ENCODE measurements at regions not wholly inside any gene's neighbourhood (a gene's known extent, or its start where the extent isn't known, plus 50 kb on each side); places are given as distances from the start of the nearest gene placed in this dataset.
A peak's percentile ranks its signal among the peaks of the same experiment; 100 is the strongest.

DNA sequence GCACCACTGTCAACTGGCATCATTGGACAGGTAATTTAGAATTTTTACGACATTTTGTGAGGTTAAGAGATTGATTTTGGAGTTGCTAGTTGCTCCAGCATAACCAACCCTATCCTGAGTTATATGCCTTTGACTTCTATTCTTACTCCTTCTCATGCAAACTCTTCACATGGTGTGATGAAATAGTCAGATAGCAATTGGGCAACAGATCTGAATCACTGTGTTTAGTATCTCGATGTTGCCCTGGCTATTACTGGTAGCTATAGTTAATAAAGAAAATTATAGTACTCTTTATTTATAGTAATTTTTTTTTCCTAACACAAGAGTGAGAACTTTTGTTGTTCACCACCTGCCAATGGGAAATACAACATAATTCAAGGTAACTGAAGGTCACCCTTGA is 494.8 kb upstream of the TOM1L1 start:
- no peaks in the 10 kb centered on the region for H3K4me1 Mint-ChIP-seq
- H3K27ac Mint-ChIP-seq = no peak overlapping the region
- no peaks in the 10 kb centered on the region for H3K27me3 Mint-ChIP-seq (ENCODE audit: low read depth)
- TF ChIP-seq, protein P1, sequence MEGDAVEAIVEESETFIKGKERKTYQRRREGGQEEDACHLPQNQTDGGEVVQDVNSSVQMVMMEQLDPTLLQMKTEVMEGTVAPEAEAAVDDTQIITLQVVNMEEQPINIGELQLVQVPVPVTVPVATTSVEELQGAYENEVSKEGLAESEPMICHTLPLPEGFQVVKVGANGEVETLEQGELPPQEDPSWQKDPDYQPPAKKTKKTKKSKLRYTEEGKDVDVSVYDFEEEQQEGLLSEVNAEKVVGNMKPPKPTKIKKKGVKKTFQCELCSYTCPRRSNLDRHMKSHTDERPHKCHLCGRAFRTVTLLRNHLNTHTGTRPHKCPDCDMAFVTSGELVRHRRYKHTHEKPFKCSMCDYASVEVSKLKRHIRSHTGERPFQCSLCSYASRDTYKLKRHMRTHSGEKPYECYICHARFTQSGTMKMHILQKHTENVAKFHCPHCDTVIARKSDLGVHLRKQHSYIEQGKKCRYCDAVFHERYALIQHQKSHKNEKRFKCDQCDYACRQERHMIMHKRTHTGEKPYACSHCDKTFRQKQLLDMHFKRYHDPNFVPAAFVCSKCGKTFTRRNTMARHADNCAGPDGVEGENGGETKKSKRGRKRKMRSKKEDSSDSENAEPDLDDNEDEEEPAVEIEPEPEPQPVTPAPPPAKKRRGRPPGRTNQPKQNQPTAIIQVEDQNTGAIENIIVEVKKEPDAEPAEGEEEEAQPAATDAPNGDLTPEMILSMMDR (IDR thresholded peaks at IDR 0.05; ENCODE audit: unreplicated experiment in 3 of 3) = no peak
- H3K9me3 Mint-ChIP-seq = no peaks in the 10 kb centered on the region
- no peak overlapping the region for H3K4me3 Mint-ChIP-seq
- no peaks in the 10 kb centered on the region for H3K36me3 Mint-ChIP-seq (ENCODE audit: low read depth)

DNA sequence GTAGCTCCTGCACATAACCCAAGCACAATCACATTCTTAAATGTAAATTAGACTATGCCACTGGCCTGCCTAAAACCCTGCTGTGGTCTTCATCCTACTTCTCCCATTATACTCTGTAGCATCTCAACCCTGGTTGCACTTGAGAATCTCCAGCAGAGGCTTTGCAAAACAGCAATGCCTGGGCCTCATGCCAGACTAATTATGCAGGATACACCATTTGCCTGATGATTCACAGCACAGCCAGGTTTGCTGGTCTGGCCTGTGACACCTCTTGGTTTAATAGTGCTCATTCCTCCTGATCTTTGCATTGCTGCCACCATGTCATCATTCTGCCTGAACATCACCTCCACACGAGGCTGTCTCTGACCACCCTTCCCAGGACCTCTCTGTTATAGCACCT is 491.9 kb upstream of the TOM1L1 start:
- H3K27ac Mint-ChIP-seq = no peak overlapping the region
- H3K9me3 Mint-ChIP-seq = no peaks in the 10 kb centered on the region
- no peaks in the 10 kb centered on the region for H3K36me3 Mint-ChIP-seq (ENCODE audit: low read depth)
- TF ChIP-seq, protein P1 (IDR thresholded peaks at IDR 0.05; ENCODE audit: unreplicated experiment in 3 of 3) = no peak
- H3K4me1 Mint-ChIP-seq = no peaks in the 10 kb centered on the region
- no peaks in the 10 kb centered on the region for H3K27me3 Mint-ChIP-seq (ENCODE audit: low read depth)
- H3K4me3 Mint-ChIP-seq = no peak overlapping the region

DNA sequence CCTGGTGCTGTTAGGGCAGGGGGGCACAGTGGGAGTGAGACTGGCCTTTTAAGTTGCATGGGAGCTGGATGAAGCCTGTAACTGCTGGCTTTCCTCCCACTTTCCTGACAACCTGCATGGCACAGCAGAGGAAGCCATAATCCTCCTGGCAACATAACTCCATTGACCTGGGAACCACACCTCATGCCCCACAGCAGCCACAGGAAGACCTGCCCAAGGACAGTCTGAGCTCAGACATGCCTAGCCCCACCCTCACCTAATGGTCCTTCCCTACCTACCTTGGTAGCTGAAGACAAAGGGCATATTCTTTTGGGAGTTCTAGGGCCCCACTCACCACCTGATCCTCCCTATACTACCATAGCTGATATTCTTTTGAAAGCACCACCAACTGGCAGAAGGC is 482.2 kb upstream of the TOM1L1 start:
- peaks cover 4% of the 10 kb centered on the region for H3K27me3 Mint-ChIP-seq (ENCODE audit: low read depth)
- no peaks in the 10 kb centered on the region for H3K36me3 Mint-ChIP-seq (ENCODE audit: low read depth)
- TF ChIP-seq, protein P1 (IDR thresholded peaks at IDR 0.05; ENCODE audit: unreplicated experiment in 3 of 3) = no peak
- H3K4me3 Mint-ChIP-seq = no peak overlapping the region
- H3K27ac Mint-ChIP-seq = no peak overlapping the region
- no peaks in the 10 kb centered on the region for H3K4me1 Mint-ChIP-seq
- H3K9me3 Mint-ChIP-seq = peaks cover 13% of the 10 kb centered on the region

DNA sequence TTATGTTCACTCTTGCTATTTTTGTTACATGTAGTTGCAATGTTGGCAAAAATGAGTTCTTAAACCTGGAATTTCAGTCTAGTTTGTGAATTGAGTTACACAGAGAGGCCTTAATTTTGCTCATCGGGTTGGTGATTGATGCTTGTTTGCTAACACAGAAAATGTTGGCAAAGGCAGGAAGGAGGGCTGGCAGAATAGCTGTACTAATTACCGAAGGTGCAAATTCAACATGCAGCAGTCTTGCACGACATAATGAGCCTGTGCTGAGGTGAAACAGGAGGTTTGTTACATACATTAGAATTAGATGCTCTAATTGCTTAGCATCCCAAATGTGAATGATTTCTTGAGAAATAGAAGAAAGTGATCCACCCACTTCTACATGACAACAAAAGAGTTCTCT is 475.0 kb upstream of the TOM1L1 start:
- no peak overlapping the region for H3K27ac Mint-ChIP-seq
- no peaks in the 10 kb centered on the region for H3K4me1 Mint-ChIP-seq
- H3K9me3 Mint-ChIP-seq = peaks cover 13% of the 10 kb centered on the region
- TF ChIP-seq, protein P1 (IDR thresholded peaks at IDR 0.05; ENCODE audit: unreplicated experiment in 3 of 3) = no peak
- H3K36me3 Mint-ChIP-seq (ENCODE audit: low read depth) = no peaks in the 10 kb centered on the region
- no peak overlapping the region for H3K4me3 Mint-ChIP-seq
- peaks cover 4% of the 10 kb centered on the region for H3K27me3 Mint-ChIP-seq (ENCODE audit: low read depth)

DNA sequence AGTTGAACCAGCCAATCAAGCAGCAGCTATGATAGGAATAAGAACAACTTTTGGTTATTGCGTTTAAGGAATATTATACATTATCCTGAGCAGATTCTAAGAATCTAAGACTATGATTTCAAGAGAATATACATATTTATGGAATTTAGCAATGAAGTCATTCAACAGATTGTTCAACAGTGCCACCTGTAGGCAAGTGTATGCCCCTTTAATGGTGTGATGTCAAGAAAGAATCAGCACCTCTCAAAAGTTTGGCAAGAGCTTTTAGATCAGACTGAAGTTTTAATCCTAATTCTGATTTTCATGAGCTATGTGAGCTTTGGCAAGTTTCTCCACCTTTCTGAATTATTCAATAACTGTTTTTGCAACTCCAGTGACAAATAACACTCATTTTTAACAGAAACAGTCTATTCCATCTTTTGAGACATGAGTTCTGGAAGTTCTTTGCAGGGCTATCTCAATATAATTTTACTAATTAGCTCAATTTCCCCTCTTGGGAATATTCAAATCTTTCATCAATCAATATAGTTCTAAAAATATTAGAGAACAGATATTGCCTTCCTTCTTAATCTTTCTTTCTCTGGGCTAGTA is 474.3 kb upstream of the TOM1L1 start:
- H3K27ac Mint-ChIP-seq = no peak overlapping the region
- peaks cover 9% of the 10 kb centered on the region for H3K9me3 Mint-ChIP-seq
- H3K4me3 Mint-ChIP-seq = no peak overlapping the region
- H3K27me3 Mint-ChIP-seq (ENCODE audit: low read depth) = peaks cover 4% of the 10 kb centered on the region
- H3K36me3 Mint-ChIP-seq (ENCODE audit: low read depth) = no peaks in the 10 kb centered on the region
- no peaks in the 10 kb centered on the region for H3K4me1 Mint-ChIP-seq
- TF ChIP-seq, protein P1 (IDR thresholded peaks at IDR 0.05; ENCODE audit: unreplicated experiment in 3 of 3) = peak; percentile 43 to 66 (median 47)

DNA sequence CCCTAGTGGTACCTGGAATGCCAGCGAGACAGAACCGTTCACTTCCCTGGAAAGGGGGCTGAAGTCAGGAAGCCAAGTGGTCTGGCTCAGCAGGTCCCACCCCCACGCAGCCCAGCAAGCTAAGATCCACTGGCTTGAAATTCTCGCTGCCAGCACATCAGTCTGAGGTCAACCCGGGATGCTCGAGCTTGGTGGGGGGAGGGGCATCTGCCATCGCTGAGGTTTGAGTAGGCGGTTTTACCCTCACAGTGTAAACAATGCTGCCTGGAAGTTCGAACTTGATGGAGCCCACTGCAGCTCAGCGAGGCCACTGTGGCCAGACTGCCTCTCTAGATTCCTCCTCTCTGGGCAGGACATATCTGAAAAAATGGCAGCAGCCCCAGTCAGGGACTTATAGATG is 464.7 kb upstream of the TOM1L1 start:
- Mint-ChIP-seq H3K27ac (no peak overlapping the region), H3K36me3 (ENCODE audit: low read depth) (no peaks in the 10 kb centered on the region), H3K4me3 (no peak overlapping the region), H3K4me1 (no peaks in the 10 kb centered on the region), H3K9me3 (peaks cover 18% of the 10 kb centered on the region), H3K27me3 (ENCODE audit: low read depth) (no peaks in the 10 kb centered on the region)
- TF ChIP-seq, protein P1 (IDR thresholded peaks at IDR 0.05; ENCODE audit: unreplicated experiment in 3 of 3) = no peak
